Sigmoid colon (tissue), 3 donors: ENCODE measurements at regions not wholly inside any gene's neighbourhood (a gene's known extent, or its start where the extent isn't known, plus 50 kb on each side); places are given as distances from the start of the nearest gene placed in this dataset.

Experiments used
- CTCF ChIP-seq, 4 experiments: fragments of 450-650 bp in 3 of 4; fragments of 200-600 bp in 1 of 4; IDR thresholded peaks; one replicate each; pipeline ENCODE4 v1.5.1; 2016 to 2019; ENCODE audit warnings: antibody characterized with exemption in 4 of 4, mild to moderate bottlenecking in 3 of 4, moderate library complexity in 2 of 4
- POLR2A ChIP-seq, 2 donors: fragments of 450-650 bp; IDR thresholded peaks; one replicate each; pipeline ENCODE4 v1.6.1; 2016; ENCODE audit warnings: antibody characterized with exemption in 2 of 2, mild to moderate bottlenecking in 2 of 2, moderate library complexity in 2 of 2

GRCh38 chr20:47849596-47849995, 64.3 kb upstream of the SULF2 start:
- TF ChIP-seq CTCF (IDR thresholded peaks at IDR 0.05) (no peak), POLR2A (IDR thresholded peaks at IDR 0.05) (no peak)
